ENCODE measurements at regions not wholly inside any gene's neighbourhood (a gene's known extent, or its start where the extent isn't known, plus 50 kb on each side); places are given as distances from the start of the nearest gene placed in this dataset.

GRCh38 chr7:142355328-142355727, 97.5 kb upstream of the PRSS58 start:
- H3K27ac Mint-ChIP-seq: peak overlapping the region in 1 of 2 donors; percentile 23
- H3K9me3 Mint-ChIP-seq: peaks cover 0 to 11% of the 10 kb centered on the region in 2 donors
- DNase-seq (ENCODE audit: low spot score in 2 of 2) (no peak), ATAC-seq (no peak)
- H3K36me3 Mint-ChIP-seq: peaks cover 0 to 12% of the 10 kb centered on the region in 2 donors

GRCh38 chr7:142353147-142354060, 95.5 kb upstream of the PRSS58 start:
- peak; percentile 23 to 30 for ATAC-seq
- peak overlapping the region in 1 of 2 donors; percentile 63 for H3K27ac Mint-ChIP-seq
- H3K36me3 Mint-ChIP-seq: peaks cover 0 to 12% of the 10 kb centered on the region in 2 donors
- H3K9me3 Mint-ChIP-seq: peaks cover 0 to 11% of the 10 kb centered on the region in 2 donors
- no peak for DNase-seq (ENCODE audit: low spot score in 2 of 2)

GRCh38 chr7:142352543-142352942, 94.7 kb upstream of the PRSS58 start:
- ATAC-seq (peak in 1 of 2 donors; percentile 82), DNase-seq (ENCODE audit: low spot score in 2 of 2) (no peak)
- H3K27ac Mint-ChIP-seq: peak overlapping the region in 1 of 2 donors; percentile 63
- H3K9me3 Mint-ChIP-seq: peaks cover 0 to 11% of the 10 kb centered on the region in 2 donors
- H3K36me3 Mint-ChIP-seq: peaks cover 0 to 12% of the 10 kb centered on the region in 2 donors

GRCh38 chr7:142351145-142351544, 93.3 kb upstream of the PRSS58 start:
- DNase-seq (ENCODE audit: low spot score in 2 of 2): no peak
- peaks cover 0 to 12% of the 10 kb centered on the region in 2 donors for H3K36me3 Mint-ChIP-seq
- H3K9me3 Mint-ChIP-seq: peaks cover 0 to 11% of the 10 kb centered on the region in 2 donors
- ATAC-seq: no peak
- peak overlapping the region in 1 of 2 donors; percentile 37 for H3K27ac Mint-ChIP-seq

GRCh38 chr7:142349670-142350405, 92.0 kb upstream of the PRSS58 start:
- no peak for DNase-seq (ENCODE audit: low spot score in 2 of 2)
- H3K27ac Mint-ChIP-seq: no peak overlapping the region
- peaks cover 0 to 11% of the 10 kb centered on the region in 2 donors for H3K9me3 Mint-ChIP-seq
- H3K36me3 Mint-ChIP-seq: peaks cover 0 to 12% of the 10 kb centered on the region in 2 donors
- no peak for ATAC-seq

GRCh38 chr7:142348921-142349405, 91.1 kb upstream of the PRSS58 start:
- H3K36me3 Mint-ChIP-seq: peaks cover 0 to 12% of the 10 kb centered on the region in 2 donors
- H3K9me3 Mint-ChIP-seq: peaks cover 0 to 11% of the 10 kb centered on the region in 2 donors
- no peak for DNase-seq (ENCODE audit: low spot score in 2 of 2)
- no peak for ATAC-seq
- no peak overlapping the region for H3K27ac Mint-ChIP-seq

- no peak for ATAC-seq
- Mint-ChIP-seq H3K9me3 (peaks cover 0 to 11% of the 10 kb centered on the region in 2 donors), H3K36me3 (peaks cover 0 to 7% of the 10 kb centered on the region in 2 donors), H3K27ac (no peak overlapping the region)
- DNase-seq (ENCODE audit: low spot score in 2 of 2): no peak
These were observed 90.2 kb upstream of the PRSS58 start for GRCh38 chr7:142348100-142348499.

GRCh38 chr7:142347091-142347490, 89.2 kb upstream of the PRSS58 start:
- peaks cover 0 to 9% of the 10 kb centered on the region in 2 donors for H3K9me3 Mint-ChIP-seq
- peak overlapping the region in 1 of 2 donors; percentile 72 for H3K27ac Mint-ChIP-seq
- DNase-seq (ENCODE audit: low spot score in 2 of 2) (no peak), ATAC-seq (no peak)
- H3K36me3 Mint-ChIP-seq: peaks cover 0 to 4% of the 10 kb centered on the region in 2 donors

- H3K27ac Mint-ChIP-seq: no peak overlapping the region
- DNase-seq (ENCODE audit: low spot score in 2 of 2): no peak
- ATAC-seq: peak in 1 of 2 donors; percentile 35
- H3K36me3 Mint-ChIP-seq: no peaks in the 10 kb centered on the region
- H3K9me3 Mint-ChIP-seq: no peaks in the 10 kb centered on the region
These were observed 88.0 kb upstream of the PRSS58 start for GRCh38 chr7:142345811-142346210.

- no peaks in the 10 kb centered on the region for H3K36me3 Mint-ChIP-seq
- peak overlapping the region; percentile 9 to 59 for H3K27ac Mint-ChIP-seq
- DNase-seq (ENCODE audit: low spot score in 2 of 2): no peak
- peak; percentile 43 to 58 for ATAC-seq
- no peaks in the 10 kb centered on the region for H3K9me3 Mint-ChIP-seq
These were observed 81.0 kb upstream of the PRSS58 start for GRCh38 chr7:142338633-142339501.

GRCh38 chr7:142337054-142338001, 79.5 kb upstream of the PRSS58 start:
- Mint-ChIP-seq H3K9me3 (no peaks in the 10 kb centered on the region), H3K27ac (peak overlapping the region; percentile 60 to 95), H3K36me3 (no peaks in the 10 kb centered on the region)
- DNase-seq (ENCODE audit: low spot score in 2 of 2) (no peak), ATAC-seq (peak; percentile 37 to 79)

- ATAC-seq: no peak
- H3K27ac Mint-ChIP-seq: no peak overlapping the region
- H3K36me3 Mint-ChIP-seq: no peaks in the 10 kb centered on the region
- DNase-seq (ENCODE audit: low spot score in 2 of 2): no peak
- no peaks in the 10 kb centered on the region for H3K9me3 Mint-ChIP-seq
These were observed 76.9 kb upstream of the PRSS58 start for GRCh38 chr7:142334806-142335205.

- no peaks in the 10 kb centered on the region for H3K36me3 Mint-ChIP-seq
- no peak overlapping the region for H3K27ac Mint-ChIP-seq
- no peaks in the 10 kb centered on the region for H3K9me3 Mint-ChIP-seq
- DNase-seq (ENCODE audit: low spot score in 2 of 2) (no peak), ATAC-seq (no peak)
These were observed 76.4 kb upstream of the PRSS58 start for GRCh38 chr7:142334236-142334635.

GRCh38 chr7:142332421-142332820, 74.6 kb upstream of the PRSS58 start:
- no peak overlapping the region for H3K27ac Mint-ChIP-seq
- DNase-seq (ENCODE audit: low spot score in 2 of 2) (no peak), ATAC-seq (no peak)
- H3K36me3 Mint-ChIP-seq: no peaks in the 10 kb centered on the region
- no peaks in the 10 kb centered on the region for H3K9me3 Mint-ChIP-seq

GRCh38 chr7:142331941-142332340, 74.1 kb upstream of the PRSS58 start:
- no peak for ATAC-seq
- no peaks in the 10 kb centered on the region for H3K9me3 Mint-ChIP-seq

More at GRCh38 chr7:142331941-142332340, 74.1 kb upstream of the PRSS58 start:
- Mint-ChIP-seq H3K27ac (peak overlapping the region in 1 of 2 donors; percentile 55), H3K36me3 (no peaks in the 10 kb centered on the region)
- DNase-seq (ENCODE audit: low spot score in 2 of 2): no peak

Data from activated naive CD4-positive, alpha-beta T cell treated with anti-CD3 and anti-CD28 coated beads, Interleukin-2, amount 50 U/mL, for 72 hours (primary cell).